IgD-negative memory B cell (primary cell): ENCODE measurements at regions not wholly inside any gene's neighbourhood (a gene's known extent, or its start where the extent isn't known, plus 50 kb on each side); places are given as distances from the start of the nearest gene placed in this dataset.

Experiments
- H3K27ac Mint-ChIP-seq, 3 donors: one replicate each; pipeline ENCODE4 v1.8.0; 2020 to 2022; ENCODE audit warnings: mild to moderate bottlenecking in 3 of 3, mixed read lengths in 3 of 3, moderate library complexity in 1 of 3
- H3K27me3 Mint-ChIP-seq: one replicate; pipeline ENCODE4 v1.8.0; 2021; ENCODE audit warnings: mixed read lengths
- H3K36me3 Mint-ChIP-seq: one replicate; pipeline ENCODE4 v1.8.0; 2020; ENCODE audit warnings: mild to moderate bottlenecking, mixed read lengths
- H3K4me1 Mint-ChIP-seq, 3 donors: one replicate each; pipeline ENCODE4 v1.8.0; 2020 to 2022; ENCODE audit warnings: mixed read lengths in 3 of 3, mild to moderate bottlenecking in 1 of 3
- H3K4me3 Mint-ChIP-seq, 4 donors: one replicate each; pipeline ENCODE4 v1.8.0; 2020 to 2022; ENCODE audit warnings: mild to moderate bottlenecking in 4 of 4, mixed read lengths in 4 of 4, moderate library complexity in 3 of 4
- H3K9me3 Mint-ChIP-seq, 3 donors: one replicate each; pipeline ENCODE4 v1.8.0; 2020 to 2021; ENCODE audit warnings: mixed read lengths in 3 of 3, mild to moderate bottlenecking in 1 of 3

DNA sequence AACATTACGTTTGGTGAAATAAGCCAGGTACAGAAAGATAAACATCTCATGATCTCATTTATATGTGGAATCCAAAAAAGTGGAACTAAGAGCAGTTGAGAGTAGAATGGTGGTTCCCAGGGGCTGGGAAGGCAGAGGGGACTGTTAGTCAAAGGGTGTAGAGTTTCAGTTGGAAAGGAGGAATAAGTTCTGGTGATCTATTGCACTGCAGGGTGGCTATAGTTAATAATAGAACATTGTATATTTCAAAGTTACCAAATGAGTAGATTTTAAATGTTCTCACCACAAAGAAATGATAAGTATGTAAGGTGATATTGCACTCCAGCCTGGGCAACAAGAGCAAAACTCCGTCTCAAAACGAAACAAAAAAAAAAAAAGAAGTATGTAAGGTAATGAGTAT, 260.1 kb upstream of the RAB6C start:
- Mint-ChIP-seq H3K36me3 (no peaks in the 10 kb centered on the region), H3K4me1 (no peaks in the 10 kb centered on the region), H3K9me3 (peaks cover 0 to 2% (median 0%) of the 10 kb centered on the region in 3 donors)

GRCh38 chr2:129720360-129720759, 259.1 kb upstream of the RAB6C start:
- no peak overlapping the region for H3K4me3 Mint-ChIP-seq
- H3K36me3 Mint-ChIP-seq = no peaks in the 10 kb centered on the region
- H3K9me3 Mint-ChIP-seq = peaks cover 0 to 2% (median 0%) of the 10 kb centered on the region in 3 donors
- peaks cover 7% of the 10 kb centered on the region for H3K27me3 Mint-ChIP-seq
- H3K4me1 Mint-ChIP-seq = no peaks in the 10 kb centered on the region
- H3K27ac Mint-ChIP-seq = no peak overlapping the region

More for the DNA sequence above, 260.1 kb upstream of the RAB6C start:
- H3K27me3 Mint-ChIP-seq = peaks cover 7% of the 10 kb centered on the region
- no peak overlapping the region for H3K4me3 Mint-ChIP-seq
- H3K27ac Mint-ChIP-seq = no peak overlapping the region

GRCh38 chr2:129720761-129721160, 258.7 kb upstream of the RAB6C start:
- peaks cover 7% of the 10 kb centered on the region for H3K27me3 Mint-ChIP-seq
- H3K9me3 Mint-ChIP-seq = peaks cover 0 to 2% (median 0%) of the 10 kb centered on the region in 3 donors
- no peak overlapping the region for H3K4me3 Mint-ChIP-seq
- H3K36me3 Mint-ChIP-seq = no peaks in the 10 kb centered on the region
- no peak overlapping the region for H3K27ac Mint-ChIP-seq
- H3K4me1 Mint-ChIP-seq = no peaks in the 10 kb centered on the region

DNA sequence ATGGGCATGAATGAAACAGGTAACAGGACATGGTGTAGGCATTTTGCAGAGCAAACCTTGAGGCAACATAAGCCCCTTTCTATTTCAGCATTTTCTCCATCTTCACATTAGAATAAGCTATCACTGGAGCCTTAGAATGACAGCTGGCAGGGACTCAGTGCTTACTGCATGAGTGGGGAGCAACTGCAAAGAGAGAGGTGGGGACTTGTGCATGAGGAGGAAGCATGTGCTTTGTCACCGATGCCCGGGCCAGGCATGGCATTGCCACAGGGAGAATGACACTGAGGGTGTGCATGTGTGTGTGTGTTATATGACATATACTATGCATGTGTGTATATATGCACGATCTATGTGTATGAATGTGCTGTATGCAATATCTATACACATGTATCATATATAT, 258.2 kb upstream of the RAB6C start:
- Mint-ChIP-seq H3K4me3 (no peak overlapping the region), H3K27ac (no peak overlapping the region), H3K36me3 (no peaks in the 10 kb centered on the region), H3K4me1 (no peaks in the 10 kb centered on the region), H3K27me3 (peaks cover 8% of the 10 kb centered on the region), H3K9me3 (peaks cover 0 to 2% (median 0%) of the 10 kb centered on the region in 3 donors)

GRCh38 chr2:129721846-129722245, 257.6 kb upstream of the RAB6C start:
- Mint-ChIP-seq H3K4me3 (no peak overlapping the region), H3K27ac (no peak overlapping the region), H3K4me1 (no peaks in the 10 kb centered on the region), H3K27me3 (peaks cover 9% of the 10 kb centered on the region), H3K36me3 (no peaks in the 10 kb centered on the region), H3K9me3 (peaks cover 0 to 2% (median 0%) of the 10 kb centered on the region in 3 donors)

DNA sequence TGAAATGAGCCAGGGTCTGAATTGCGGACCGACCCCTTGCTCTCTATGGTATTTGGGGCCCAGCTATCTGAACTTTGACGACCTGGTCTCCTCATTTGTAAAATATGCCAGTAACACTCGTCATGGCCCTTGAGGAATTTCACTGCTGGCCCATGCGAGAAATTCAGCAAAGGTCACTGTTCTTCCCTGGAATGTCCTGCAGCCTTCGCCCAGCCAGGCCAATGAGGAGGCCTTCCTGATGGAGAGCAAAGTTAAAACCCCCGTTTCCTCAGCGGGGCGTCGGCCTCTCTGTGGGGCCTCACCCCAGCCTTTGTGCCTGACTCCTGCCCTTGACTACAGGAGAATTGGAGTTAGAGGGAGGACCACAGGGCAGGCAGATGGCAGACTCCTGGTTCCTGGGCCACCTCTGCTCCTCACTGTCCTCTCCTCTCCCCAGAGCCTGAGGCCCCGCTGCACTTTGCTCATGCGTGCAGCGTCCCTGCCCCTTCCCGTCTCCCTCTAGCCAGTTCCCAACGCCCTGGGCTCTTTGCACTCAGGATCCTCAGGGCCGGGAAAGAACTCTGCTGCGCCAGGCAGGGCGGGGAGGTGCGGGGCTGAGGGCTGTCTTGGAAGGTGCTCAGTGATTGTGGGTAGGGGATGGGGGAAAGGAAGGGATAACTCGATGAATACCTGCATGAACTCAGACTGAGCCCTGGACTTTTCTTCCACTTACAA, 257.0 kb upstream of the RAB6C start:
- peaks cover 0 to 2% (median 0%) of the 10 kb centered on the region in 3 donors for H3K9me3 Mint-ChIP-seq
- no peak overlapping the region for H3K27ac Mint-ChIP-seq
- H3K4me3 Mint-ChIP-seq = no peak overlapping the region
- no peaks in the 10 kb centered on the region for H3K36me3 Mint-ChIP-seq
- H3K4me1 Mint-ChIP-seq = no peaks in the 10 kb centered on the region
- H3K27me3 Mint-ChIP-seq = peaks cover 9% of the 10 kb centered on the region

DNA sequence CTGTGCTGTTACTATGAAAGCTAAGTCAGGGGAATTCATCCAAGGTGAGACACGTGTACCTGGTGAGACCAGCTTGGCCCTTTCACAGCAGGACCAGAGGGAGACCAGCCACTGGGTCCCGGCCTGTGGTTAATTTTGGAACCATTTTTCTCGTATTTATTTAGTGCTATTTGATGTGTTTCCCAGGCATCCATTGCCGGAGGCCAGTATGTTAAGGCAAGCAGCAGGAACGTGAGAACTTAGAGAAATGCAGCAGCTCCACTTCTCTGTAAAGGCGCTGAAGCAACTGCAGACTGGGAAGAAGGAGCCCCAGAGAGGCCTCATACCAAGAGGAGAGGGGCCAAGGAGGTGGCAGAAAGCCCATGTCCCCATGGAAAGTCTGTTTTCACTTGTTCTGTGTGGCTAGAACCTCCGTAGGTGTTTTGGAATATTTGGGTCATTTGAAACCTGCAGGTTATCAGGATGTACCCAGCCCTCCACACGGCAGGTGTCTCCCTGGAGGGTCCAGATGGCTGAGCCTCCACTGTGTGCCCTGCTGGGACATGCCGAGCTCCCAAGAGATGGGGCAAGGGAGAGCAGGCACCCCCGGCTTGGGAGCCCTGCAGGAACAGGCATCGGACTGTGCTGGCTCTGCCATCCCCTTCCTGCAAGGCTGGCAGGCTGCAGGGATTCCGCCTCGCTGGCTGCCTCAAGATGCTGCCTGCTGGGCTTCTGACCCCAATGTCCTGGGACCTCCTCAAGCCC, 256.0 kb upstream of the RAB6C start:
- H3K4me3 Mint-ChIP-seq = no peak overlapping the region
- no peaks in the 10 kb centered on the region for H3K4me1 Mint-ChIP-seq
- H3K36me3 Mint-ChIP-seq = no peaks in the 10 kb centered on the region
- H3K9me3 Mint-ChIP-seq = peaks cover 0 to 2% (median 0%) of the 10 kb centered on the region in 3 donors
- peaks cover 4% of the 10 kb centered on the region for H3K27me3 Mint-ChIP-seq
- no peak overlapping the region for H3K27ac Mint-ChIP-seq

DNA sequence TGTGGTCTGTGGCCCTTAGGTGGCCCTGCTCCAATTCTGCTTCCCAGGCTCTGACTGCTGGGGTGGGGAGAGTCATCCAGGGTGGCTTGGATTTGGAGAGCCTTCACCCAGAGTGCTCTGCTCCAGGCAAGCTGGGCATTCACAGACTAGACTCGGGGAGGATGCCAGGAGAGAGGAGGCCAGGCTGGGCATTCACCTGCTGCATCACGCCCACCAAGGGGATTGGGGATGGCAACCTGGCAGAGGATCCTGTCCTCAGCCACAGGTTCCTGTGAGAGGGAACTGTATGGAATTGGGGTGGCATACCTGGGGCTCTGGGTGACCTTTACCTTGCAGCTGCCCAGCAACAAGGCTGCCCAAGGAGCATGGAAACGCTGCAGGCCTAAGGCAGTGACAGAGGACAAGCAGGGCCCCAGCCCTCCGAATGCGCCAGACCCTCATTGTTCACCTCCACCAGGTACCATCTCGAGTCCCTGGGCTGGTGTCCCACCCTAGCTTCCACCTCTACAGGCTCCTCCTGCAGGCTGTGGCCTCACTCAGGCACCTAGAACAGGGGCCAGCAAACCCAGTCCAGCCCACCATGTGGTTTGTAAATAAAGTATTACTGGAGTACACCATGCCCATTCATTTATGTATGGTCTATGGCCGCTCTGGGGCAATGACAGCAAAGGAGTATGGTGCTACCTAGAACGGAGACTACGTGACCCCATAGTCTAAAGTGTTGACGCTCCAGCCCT, 255.3 kb upstream of the RAB6C start:
- Mint-ChIP-seq H3K4me1 (no peaks in the 10 kb centered on the region), H3K9me3 (peaks cover 0 to 2% (median 0%) of the 10 kb centered on the region in 3 donors), H3K27me3 (peaks cover 2% of the 10 kb centered on the region), H3K4me3 (no peak overlapping the region), H3K27ac (no peak overlapping the region), H3K36me3 (no peaks in the 10 kb centered on the region)

DNA sequence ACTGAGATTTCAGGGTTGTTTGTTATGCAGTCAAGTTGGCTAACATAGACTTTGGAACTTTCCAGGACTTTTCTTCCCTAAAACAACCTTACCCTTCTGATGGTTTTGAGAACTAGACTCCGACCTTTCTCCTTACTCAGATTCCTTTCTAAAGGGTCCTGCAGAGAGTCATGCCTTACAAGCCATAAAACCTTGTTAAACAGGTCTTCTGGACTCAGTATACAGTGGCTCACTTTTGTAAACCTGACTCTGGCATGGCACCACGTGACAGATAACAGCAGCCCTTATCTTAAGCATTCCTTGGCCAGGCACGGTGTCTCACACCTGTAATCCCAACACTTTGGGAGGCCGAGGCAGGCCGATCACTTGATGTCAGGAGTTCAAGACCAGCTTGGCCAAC, 253.2 kb upstream of the RAB6C start:
- Mint-ChIP-seq H3K27ac (no peak overlapping the region), H3K27me3 (peaks cover 2% of the 10 kb centered on the region), H3K9me3 (peaks cover 0 to 2% (median 0%) of the 10 kb centered on the region in 3 donors), H3K4me1 (no peaks in the 10 kb centered on the region), H3K4me3 (no peak overlapping the region), H3K36me3 (no peaks in the 10 kb centered on the region)

GRCh38 chr2:129727286-129727685, 252.2 kb upstream of the RAB6C start:
- no peak overlapping the region for H3K4me3 Mint-ChIP-seq
- peaks cover 2% of the 10 kb centered on the region for H3K27me3 Mint-ChIP-seq
- no peaks in the 10 kb centered on the region for H3K36me3 Mint-ChIP-seq
- peaks cover 0 to 2% (median 0%) of the 10 kb centered on the region in 3 donors for H3K9me3 Mint-ChIP-seq
- H3K27ac Mint-ChIP-seq = no peak overlapping the region
- H3K4me1 Mint-ChIP-seq = no peaks in the 10 kb centered on the region

DNA sequence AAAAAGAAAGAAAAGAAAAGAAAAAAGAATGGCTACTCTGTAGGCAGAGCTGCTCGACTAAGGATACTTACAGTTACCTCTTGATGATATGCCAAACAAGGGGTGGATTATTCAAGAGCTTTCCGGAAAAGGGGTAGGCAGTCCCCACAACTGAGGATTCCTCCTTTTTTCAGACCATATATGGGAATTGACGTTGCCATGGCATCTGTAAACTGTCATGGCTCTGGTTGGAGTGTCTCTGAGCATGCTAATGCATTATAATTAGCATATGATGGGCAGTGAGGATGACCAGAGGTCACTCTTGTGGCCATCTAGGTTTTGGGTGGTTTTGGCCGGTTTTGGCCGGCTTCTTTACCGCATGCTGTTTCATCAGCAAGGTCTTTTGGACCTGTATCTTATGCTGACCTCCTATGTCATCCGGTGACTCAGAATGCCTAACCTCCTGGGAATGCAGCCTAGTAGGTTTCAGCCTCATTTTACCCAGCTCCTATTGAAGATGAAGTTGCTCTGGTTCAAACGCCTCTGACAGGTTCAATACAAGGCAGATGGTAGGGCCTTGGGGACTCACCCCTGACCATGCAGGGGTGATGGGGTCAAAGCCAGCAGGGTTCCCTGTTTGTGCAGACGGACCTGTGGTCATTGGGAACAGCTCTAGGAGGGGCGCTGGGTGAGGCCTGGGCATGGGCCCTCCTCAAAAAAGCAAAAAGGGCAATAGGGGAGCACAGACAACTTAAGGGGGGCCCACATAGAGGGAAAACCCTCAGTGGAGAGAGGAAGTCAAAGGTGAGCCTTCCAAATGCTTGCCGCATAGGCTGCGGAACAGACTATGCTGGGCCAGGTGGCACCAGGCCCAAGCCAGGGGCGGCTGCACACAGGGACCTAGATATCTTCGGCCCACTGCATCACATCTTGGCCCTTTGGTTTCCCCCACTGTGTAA, 251.2 kb upstream of the RAB6C start:
- Mint-ChIP-seq H3K4me3 (no peak overlapping the region), H3K36me3 (no peaks in the 10 kb centered on the region), H3K27me3 (peaks cover 2% of the 10 kb centered on the region), H3K9me3 (peaks cover 0 to 2% (median 0%) of the 10 kb centered on the region in 3 donors), H3K4me1 (no peaks in the 10 kb centered on the region), H3K27ac (no peak overlapping the region)

DNA sequence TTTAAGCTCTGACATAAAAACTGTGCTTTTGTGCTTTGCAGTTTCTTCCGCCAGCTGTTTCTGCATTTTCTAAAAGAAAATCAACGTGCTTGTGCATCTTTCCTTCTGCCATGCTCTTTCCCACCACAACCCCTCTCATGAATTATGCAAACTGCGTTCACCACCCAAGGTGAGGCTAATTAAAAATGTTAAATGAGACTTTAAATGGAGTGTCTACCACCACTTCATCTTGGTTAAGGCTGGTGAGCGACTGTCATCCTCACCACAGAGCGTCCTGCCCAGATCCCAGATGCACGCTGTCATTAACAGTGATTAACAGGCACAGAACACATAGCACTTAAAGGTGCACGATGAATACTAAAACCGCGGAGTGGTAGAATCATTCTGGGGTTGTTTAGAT, 250.5 kb upstream of the RAB6C start:
- H3K27ac Mint-ChIP-seq = no peak overlapping the region
- H3K4me3 Mint-ChIP-seq = peak overlapping the region in 1 of 4 donors; percentile 39
- no peaks in the 10 kb centered on the region for H3K4me1 Mint-ChIP-seq
- H3K27me3 Mint-ChIP-seq = peaks cover 2% of the 10 kb centered on the region
- peaks cover 0 to 2% (median 0%) of the 10 kb centered on the region in 3 donors for H3K9me3 Mint-ChIP-seq
- H3K36me3 Mint-ChIP-seq = no peaks in the 10 kb centered on the region

- Mint-ChIP-seq H3K36me3 (no peaks in the 10 kb centered on the region), H3K4me1 (no peaks in the 10 kb centered on the region), H3K27me3 (peaks cover 2% of the 10 kb centered on the region), H3K4me3 (no peak overlapping the region), H3K9me3 (peaks cover 0 to 2% (median 0%) of the 10 kb centered on the region in 3 donors), H3K27ac (no peak overlapping the region)
Observed at GRCh38 chr2:129729646-129730045, 249.8 kb upstream of the RAB6C start.

- Mint-ChIP-seq H3K9me3 (peaks cover 0 to 2% (median 0%) of the 10 kb centered on the region in 3 donors), H3K27ac (no peak overlapping the region), H3K36me3 (no peaks in the 10 kb centered on the region), H3K4me3 (no peak overlapping the region), H3K4me1 (no peaks in the 10 kb centered on the region), H3K27me3 (peaks cover 2% of the 10 kb centered on the region)
Observed at GRCh38 chr2:129730979-129731378, 248.5 kb upstream of the RAB6C start.
